Central memory CD8-positive, alpha-beta T cell (primary cell): ENCODE measurements at regions not wholly inside any gene's neighbourhood (a gene's known extent, or its start where the extent isn't known, plus 50 kb on each side); places are given as distances from the start of the nearest gene placed in this dataset.

Source experiments
- ATAC-seq: fragments of 150-1000 bp; cut with Tn5 transposase; replicated peaks from 2 replicates; pipeline ENCODE4 v1.10.0; 2022; ENCODE audit warnings: mild to moderate bottlenecking, moderate FRiP score, moderate number of reproducible peaks; ENCODE audit not compliant: poor library complexity, severe bottlenecking; ENCODE audit errors: extremely low read depth
- DNase-seq, 2 donors: peaks; one replicate each; pipeline ENCODE4 v3.0.0; 2021; ENCODE audit warnings: low spot score in 2 of 2
- H3K27ac Mint-ChIP-seq: one replicate; pipeline ENCODE4 v1.8.0; 2022; ENCODE audit warnings: low read depth, mild to moderate bottlenecking, moderate library complexity, mixed read lengths
- H3K27me3 Mint-ChIP-seq: one replicate; pipeline ENCODE4 v1.8.0; 2022; ENCODE audit warnings: mixed read lengths
- H3K36me3 Mint-ChIP-seq: one replicate; pipeline ENCODE4 v1.8.0; 2022; ENCODE audit warnings: mild to moderate bottlenecking, moderate library complexity, mixed read lengths; ENCODE audit not compliant: insufficient read depth
- H3K4me1 Mint-ChIP-seq: one replicate; pipeline ENCODE4 v1.8.0; 2022; ENCODE audit warnings: mixed read lengths
- H3K4me3 Mint-ChIP-seq: one replicate; pipeline ENCODE4 v1.8.0; 2022; ENCODE audit warnings: mild to moderate bottlenecking, moderate library complexity, mixed read lengths
- H3K9me3 Mint-ChIP-seq: one replicate; pipeline ENCODE4 v1.8.0; 2022; ENCODE audit warnings: mixed read lengths

DNA sequence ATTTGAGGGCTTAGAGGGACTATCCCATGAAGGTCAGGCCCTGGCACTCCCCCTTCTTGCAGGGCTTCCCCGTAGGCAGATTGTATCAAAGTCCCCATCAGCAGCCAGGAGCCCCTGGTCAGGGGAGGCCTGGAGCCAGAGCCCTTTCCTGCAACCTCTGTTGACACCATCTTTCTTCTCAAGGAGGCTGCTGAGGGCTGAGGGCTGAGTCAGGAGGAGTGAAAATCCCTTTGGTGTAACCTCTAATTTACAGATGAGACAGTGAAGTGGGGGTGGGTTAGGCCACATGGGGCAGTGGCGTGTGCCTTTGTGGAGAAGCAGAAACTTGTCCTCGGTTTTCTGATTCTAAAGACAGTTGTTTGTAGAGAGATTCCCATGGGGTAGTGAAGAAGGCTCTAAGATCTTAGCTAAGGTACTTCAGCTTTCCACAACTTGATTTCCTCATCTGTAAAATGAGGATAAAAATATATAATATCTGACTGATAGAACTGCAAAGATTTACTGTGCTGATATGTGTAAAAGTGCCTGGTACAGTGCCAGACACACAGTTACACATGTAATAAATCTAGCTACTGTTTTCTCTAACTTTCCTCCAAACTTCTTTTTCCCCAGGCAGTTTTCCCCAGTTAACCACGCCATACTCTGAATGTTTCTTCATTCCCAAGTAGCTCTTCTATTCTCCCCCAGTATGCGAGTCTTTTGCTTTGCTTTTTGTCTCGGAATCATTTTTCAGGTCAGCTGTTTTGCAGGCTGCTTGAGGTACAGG lies 249.4 kb upstream of the TPM1 start:
- DNase-seq (no peak), ATAC-seq (no peak)
- Mint-ChIP-seq H3K4me3 (no peak overlapping the region), H3K36me3 (no peaks in the 10 kb centered on the region), H3K4me1 (no peaks in the 10 kb centered on the region), H3K9me3 (no peaks in the 10 kb centered on the region), H3K27me3 (peaks cover 78% of the 10 kb centered on the region), H3K27ac (no peak overlapping the region)

DNA sequence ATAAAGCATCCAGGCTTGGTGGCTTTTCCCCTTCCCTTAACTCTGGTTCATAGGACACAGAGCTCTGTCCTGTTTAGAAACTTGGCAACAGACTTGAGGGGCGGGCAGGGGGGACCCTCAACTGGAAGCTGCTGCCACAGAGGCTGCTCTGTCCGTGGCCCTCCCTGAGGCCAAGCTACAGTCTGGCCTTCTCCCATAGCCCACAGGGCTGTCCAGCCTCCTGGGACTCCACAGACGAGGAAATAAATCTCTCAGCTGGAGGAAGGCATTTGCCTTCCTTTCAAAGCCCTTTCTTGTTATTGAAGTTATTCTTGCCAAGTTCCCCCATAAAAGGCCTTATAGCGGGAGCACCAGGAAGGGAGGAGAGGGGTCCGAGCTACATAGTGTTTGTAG lies 248.8 kb upstream of the TPM1 start:
- ATAC-seq = no peak
- no peak overlapping the region for H3K4me3 Mint-ChIP-seq
- no peak overlapping the region for H3K27ac Mint-ChIP-seq
- H3K4me1 Mint-ChIP-seq = no peaks in the 10 kb centered on the region
- H3K9me3 Mint-ChIP-seq = no peaks in the 10 kb centered on the region
- no peak for DNase-seq
- H3K36me3 Mint-ChIP-seq = no peaks in the 10 kb centered on the region
- peaks cover 73% of the 10 kb centered on the region for H3K27me3 Mint-ChIP-seq

DNA sequence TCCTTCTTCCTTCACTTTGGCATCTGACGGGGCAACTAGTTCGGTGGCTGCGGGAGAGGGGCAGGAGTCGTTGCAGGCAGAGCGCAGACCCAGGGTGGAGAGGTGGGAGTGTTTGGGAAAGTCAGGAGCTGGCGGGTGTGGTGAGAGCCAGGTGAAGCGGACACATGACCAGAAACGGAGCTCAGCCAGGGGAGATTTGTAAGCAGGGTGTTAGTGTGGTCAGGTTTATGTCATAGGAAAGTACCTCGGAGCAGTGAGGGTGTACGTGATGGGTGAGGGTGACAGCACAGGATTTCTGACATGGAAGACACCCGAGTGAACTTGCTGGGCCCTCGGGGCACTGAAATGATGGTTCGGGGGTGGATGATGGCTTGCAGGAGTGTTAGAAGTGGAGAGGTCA lies 247.4 kb upstream of the TPM1 start:
- DNase-seq (no peak), ATAC-seq (no peak)
- Mint-ChIP-seq H3K9me3 (no peaks in the 10 kb centered on the region), H3K36me3 (no peaks in the 10 kb centered on the region), H3K4me1 (no peaks in the 10 kb centered on the region), H3K27ac (no peak overlapping the region), H3K27me3 (peaks cover 59% of the 10 kb centered on the region), H3K4me3 (no peak overlapping the region)

DNA sequence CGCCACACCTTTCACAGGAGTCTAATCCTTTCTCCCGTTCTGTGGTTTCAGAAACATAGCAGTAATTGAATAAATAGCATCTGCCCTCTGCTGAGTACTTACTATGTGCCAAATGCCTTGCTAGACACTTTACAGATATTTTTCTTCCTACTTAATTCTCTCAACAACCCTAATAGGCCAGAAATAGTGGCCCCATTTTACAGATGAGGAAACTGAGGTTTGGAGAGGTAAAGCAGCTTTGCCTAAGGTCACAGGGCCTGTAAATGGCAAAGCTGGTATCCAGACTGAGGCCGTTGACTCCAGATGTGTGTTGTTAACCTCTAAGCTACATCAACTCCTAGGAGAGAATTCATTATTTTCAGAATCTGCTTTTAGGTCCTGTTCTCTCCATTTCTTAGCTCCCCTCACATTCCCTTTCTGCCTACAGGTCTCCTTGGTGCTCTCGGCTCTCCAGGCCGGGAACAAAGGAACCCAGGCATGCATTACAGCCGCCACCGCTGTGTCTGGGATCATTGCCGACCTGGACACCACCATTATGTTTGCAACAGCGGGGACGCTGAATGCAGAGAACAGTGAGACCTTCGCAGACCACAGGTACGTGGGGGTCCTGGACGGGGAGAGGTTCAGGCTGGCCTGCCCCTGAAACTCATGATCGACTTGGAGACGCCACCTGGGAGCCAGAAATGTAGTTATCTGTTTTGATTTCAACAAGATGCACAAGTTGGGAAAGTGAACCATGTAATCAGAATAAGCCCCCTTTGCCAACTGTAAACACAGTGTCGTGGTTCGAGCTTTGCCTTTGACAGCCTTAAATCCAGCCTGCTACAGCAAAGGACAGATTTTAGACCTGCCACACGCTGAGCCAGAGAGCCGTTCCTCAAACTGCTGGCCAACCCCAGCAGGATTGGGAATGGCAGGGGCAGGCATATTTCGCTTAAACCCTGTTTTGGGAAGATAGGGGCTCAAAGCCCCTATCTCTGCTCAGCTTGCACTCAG lies 246.5 kb upstream of the TPM1 start:
- DNase-seq (no peak), ATAC-seq (no peak)
- no peaks in the 10 kb centered on the region for H3K36me3 Mint-ChIP-seq
- H3K27ac Mint-ChIP-seq = no peak overlapping the region
- no peaks in the 10 kb centered on the region for H3K4me1 Mint-ChIP-seq
- no peak overlapping the region for H3K4me3 Mint-ChIP-seq
- H3K27me3 Mint-ChIP-seq = peaks cover 54% of the 10 kb centered on the region
- no peaks in the 10 kb centered on the region for H3K9me3 Mint-ChIP-seq

DNA sequence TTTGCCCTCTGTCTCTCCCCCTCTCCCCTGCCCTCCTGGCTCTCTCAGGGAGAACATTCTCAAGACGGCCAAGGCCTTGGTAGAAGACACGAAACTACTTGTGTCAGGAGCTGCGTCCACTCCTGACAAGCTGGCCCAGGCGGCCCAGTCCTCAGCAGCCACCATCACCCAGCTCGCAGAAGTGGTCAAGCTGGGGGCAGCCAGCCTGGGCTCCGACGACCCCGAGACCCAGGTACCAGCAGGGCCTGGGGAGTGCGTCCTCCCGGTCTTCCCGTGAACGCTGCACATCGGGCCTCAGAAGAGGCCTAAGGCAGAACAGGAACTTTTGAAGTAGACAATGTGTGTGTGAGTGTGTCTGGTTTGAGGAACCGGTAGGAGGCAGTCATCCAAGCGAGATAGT lies 245.4 kb upstream of the TPM1 start:
- Mint-ChIP-seq H3K9me3 (no peaks in the 10 kb centered on the region), H3K4me3 (no peak overlapping the region), H3K27me3 (peaks cover 56% of the 10 kb centered on the region), H3K4me1 (no peaks in the 10 kb centered on the region), H3K36me3 (no peaks in the 10 kb centered on the region), H3K27ac (no peak overlapping the region)
- ATAC-seq (no peak), DNase-seq (no peak)

DNA sequence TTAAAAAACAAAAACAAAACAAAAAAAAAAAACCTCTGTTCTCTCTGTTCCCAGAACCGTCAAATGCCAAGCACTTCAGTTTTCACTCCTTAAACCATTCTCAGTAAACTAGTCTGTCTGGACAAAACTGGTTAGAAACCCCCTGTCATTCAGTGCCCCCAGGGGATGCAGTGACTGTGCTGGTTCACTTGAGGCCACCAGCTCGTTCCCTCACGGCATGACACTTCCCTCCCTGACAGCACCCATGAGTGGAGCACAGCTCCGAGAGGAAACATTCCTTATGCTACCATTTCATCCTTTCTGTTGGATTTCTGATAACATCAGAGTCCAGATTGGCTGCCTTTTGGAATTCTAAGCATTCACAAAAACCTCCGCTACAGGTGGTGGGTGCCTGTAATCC lies 244.0 kb upstream of the TPM1 start:
- Mint-ChIP-seq H3K36me3 (no peaks in the 10 kb centered on the region), H3K27me3 (peaks cover 62% of the 10 kb centered on the region), H3K27ac (no peak overlapping the region), H3K4me1 (no peaks in the 10 kb centered on the region), H3K9me3 (no peaks in the 10 kb centered on the region), H3K4me3 (no peak overlapping the region)
- no peak for DNase-seq
- no peak for ATAC-seq

DNA sequence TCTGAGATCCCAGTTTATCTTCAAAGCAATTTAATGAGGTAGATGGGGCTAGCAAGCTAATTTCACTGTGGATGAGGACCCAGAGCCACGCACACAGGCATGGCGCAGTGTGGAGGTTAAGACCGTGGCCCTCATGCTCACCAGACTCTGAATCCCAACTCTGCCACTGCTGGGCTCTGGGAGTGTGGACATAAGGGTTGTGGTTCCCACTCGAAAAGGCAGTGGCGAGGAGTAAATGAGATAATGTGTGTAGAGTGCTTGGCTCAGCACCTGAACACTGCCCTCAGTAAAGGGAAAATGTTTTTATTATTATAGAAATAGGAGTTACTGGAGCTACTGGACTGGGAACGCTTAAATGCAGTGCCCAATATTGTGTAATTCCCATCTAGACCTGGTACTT lies 243.5 kb upstream of the TPM1 start:
- Mint-ChIP-seq H3K4me3 (no peak overlapping the region), H3K27ac (no peak overlapping the region), H3K27me3 (peaks cover 61% of the 10 kb centered on the region), H3K9me3 (no peaks in the 10 kb centered on the region), H3K36me3 (no peaks in the 10 kb centered on the region), H3K4me1 (no peaks in the 10 kb centered on the region)
- DNase-seq = no peak
- no peak for ATAC-seq

DNA sequence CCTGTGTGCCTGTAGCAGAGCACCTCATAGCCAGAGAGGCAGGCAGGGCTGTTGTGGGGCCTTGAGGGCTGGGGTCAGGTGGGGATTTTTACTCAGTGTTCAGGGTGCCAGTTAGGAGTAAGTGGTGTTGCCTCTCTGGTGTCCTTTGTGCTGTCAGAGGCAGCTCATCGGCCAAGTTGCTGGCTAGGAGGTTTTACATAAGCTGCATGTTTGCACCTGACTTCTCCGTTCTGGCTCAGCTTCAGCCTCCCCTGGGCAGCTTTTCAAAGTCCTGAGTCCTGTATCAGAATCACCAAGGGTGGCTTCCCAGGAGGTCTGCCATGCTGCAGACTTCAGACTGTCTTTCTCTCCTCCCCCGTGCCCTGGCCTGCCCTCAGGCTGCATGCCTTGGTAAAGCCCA lies 242.6 kb upstream of the TPM1 start:
- H3K9me3 Mint-ChIP-seq = no peaks in the 10 kb centered on the region
- no peak overlapping the region for H3K4me3 Mint-ChIP-seq
- peaks cover 52% of the 10 kb centered on the region for H3K27me3 Mint-ChIP-seq
- H3K36me3 Mint-ChIP-seq = no peaks in the 10 kb centered on the region
- no peak overlapping the region for H3K27ac Mint-ChIP-seq
- ATAC-seq = no peak
- H3K4me1 Mint-ChIP-seq = no peaks in the 10 kb centered on the region
- DNase-seq = no peak

DNA sequence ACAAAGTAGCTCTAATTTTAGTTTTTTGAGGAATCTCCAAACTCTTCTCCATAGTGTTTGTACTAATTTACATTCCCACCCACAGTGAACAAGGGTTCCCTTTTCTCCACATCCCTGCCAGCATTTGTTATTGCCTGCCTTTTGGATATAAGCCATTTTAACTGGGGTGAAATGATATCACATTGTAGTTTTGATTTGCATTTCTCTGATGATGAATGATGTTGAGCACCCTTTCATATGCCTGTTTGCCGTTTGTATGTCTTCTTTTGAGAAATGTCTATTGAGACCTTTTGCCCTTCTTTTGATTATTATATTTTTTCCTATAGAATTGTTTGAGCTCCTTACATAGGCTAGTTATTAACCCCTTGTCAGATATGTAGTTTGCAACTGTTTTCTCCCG lies 239.9 kb upstream of the TPM1 start:
- Mint-ChIP-seq H3K4me1 (no peaks in the 10 kb centered on the region), H3K36me3 (no peaks in the 10 kb centered on the region), H3K27me3 (peaks cover 34% of the 10 kb centered on the region), H3K27ac (no peak overlapping the region), H3K9me3 (no peaks in the 10 kb centered on the region), H3K4me3 (no peak overlapping the region)
- ATAC-seq (no peak), DNase-seq (no peak)

DNA sequence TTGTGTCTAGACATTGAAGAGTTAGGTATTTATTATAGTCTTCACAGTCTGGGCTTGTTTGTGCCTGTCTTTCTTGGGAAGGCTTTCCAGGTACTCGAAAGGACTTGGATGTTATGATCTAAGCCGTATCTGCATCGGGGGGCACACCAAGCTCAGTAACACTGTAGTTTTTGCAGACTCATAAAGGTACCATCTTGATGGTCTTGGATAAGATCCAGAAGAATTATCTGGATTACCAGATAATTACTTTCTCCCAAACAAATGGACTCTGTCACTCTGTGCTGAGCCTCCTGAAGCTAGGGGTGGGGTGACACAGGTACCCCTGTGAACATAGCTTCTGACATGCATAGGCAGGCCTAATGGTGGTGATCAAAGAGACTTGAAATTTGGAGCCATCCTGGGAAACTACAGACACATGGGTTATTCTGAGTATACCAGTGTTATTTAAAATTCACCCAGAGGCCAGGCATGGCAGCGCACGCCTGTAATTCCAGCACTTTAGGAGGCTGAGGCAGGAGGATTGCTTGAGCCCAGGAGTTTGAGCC lies 238.6 kb upstream of the TPM1 start:
- Mint-ChIP-seq H3K27ac (no peak overlapping the region), H3K4me3 (no peak overlapping the region), H3K27me3 (peaks cover 28% of the 10 kb centered on the region), H3K4me1 (no peaks in the 10 kb centered on the region), H3K9me3 (no peaks in the 10 kb centered on the region), H3K36me3 (no peaks in the 10 kb centered on the region)
- no peak for ATAC-seq
- no peak for DNase-seq

DNA sequence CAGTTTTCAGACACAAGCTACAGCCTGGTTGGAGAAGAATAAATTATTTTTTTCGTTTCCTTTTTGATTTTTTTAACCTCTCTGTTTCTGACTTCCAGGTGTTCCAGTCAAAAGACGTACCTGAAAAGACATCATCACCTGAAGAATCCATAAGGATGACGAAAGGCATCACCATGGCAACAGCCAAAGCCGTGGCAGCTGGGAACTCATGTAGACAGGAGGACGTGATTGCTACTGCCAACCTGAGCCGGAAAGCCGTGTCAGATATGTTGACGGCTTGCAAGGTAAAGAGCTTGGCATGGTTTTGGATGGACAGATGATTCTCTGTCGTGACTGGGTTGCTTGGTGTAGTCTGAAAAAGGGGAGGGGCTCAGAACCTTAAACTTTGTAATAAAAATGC lies 237.0 kb upstream of the TPM1 start:
- H3K9me3 Mint-ChIP-seq = no peaks in the 10 kb centered on the region
- H3K36me3 Mint-ChIP-seq = no peaks in the 10 kb centered on the region
- DNase-seq (no peak), ATAC-seq (no peak)
- H3K4me3 Mint-ChIP-seq = no peak overlapping the region
- H3K27me3 Mint-ChIP-seq = peaks cover 28% of the 10 kb centered on the region
- no peaks in the 10 kb centered on the region for H3K4me1 Mint-ChIP-seq
- no peak overlapping the region for H3K27ac Mint-ChIP-seq

DNA sequence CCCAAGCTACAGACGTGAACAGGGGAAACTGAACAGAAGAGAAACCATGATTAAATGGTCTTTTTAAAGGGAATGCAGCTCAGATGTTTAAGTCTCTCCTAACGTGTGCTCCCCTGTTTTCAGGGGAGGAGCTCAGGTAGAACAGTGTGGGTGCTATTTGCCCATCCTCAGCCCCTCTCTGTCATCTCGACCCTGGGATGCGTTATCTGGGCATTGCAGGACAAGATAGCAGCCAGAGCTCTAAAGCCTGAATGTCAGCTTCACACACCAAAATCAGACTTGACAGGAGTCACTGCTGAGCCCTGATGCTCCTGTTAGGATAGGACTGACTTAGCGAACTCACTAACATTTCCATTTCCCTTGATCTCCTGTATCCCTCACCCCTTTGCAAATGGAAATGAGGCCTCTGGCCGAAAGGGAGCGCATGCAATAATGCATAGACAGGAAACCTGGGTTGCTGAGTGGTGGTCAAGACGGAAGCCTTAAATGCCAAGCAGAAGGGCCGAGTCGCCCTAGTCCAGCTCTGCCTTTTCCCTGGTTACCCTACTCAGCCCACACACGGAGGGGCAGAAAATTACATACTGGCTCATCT lies 234.9 kb upstream of the TPM1 start:
- Mint-ChIP-seq H3K4me3 (no peak overlapping the region), H3K27me3 (peaks cover 31% of the 10 kb centered on the region), H3K4me1 (no peaks in the 10 kb centered on the region), H3K27ac (no peak overlapping the region), H3K9me3 (no peaks in the 10 kb centered on the region), H3K36me3 (no peaks in the 10 kb centered on the region)
- ATAC-seq (no peak), DNase-seq (no peak)
